Endothelial cell of umbilical vein (primary cell): ENCODE measurements at regions not wholly inside any gene's neighbourhood (a gene's known extent, or its start where the extent isn't known, plus 50 kb on each side); places are given as distances from the start of the nearest gene placed in this dataset.

Experiments
- BruUV-seq: library from RNA; stranded (reverse); fragments of 400-500 nt; replicated peaks from 2 replicates; lab custom pipeline; 2021; lab: Mats Ljungman, UMichigan
- CTCF ChIA-PET: fragments of 300-600, 350-600 bp; sonication (Branson Sonifier 250); formaldehyde crosslinking; loops from one replicate; lab custom pipeline; 2021; ENCODE audit warnings: antibody characterized with exemption, inconsistent platforms; lab: Charles Lee
- POLR2A ChIA-PET: fragments of 300-600, 350-600 bp; sonication (Branson Sonifier 250); formaldehyde crosslinking; loops from one replicate; lab custom pipeline; 2021; ENCODE audit warnings: antibody characterized with exemption, inconsistent platforms; lab: Charles Lee
- DNase-seq: peaks from one replicate; pipeline ENCODE4 v3.0.0-alpha.2; 2011; ENCODE audit warnings: low read depth, low spot score
- FAIRE-seq: peaks from 2 replicates; lab custom pipeline; 2011; peaks lifted over from hg19 to GRCh38; lab: Jason Lieb, UNC
- H2AFZ ChIP-seq: 2 replicates; pipeline ENCODE4 v1.6.0; 2012; ENCODE audit warnings: low read depth, low read length, control low read depth, inconsistent platforms
- H3K27ac ChIP-seq: 2 replicates; pipeline ENCODE4 v1.5.1; 2011; ENCODE audit warnings: low read depth, mild to moderate bottlenecking, control low read depth, low read length, moderate library complexity; ENCODE audit not compliant: insufficient read depth
- H3K27me3 ChIP-seq, 2 experiments: 2 replicates each; pipeline versions ENCODE4 v1.6.0 to v1.6.1; 2011; ENCODE audit warnings: low read length in 2 of 2, mixed read lengths in 1 of 2; ENCODE audit not compliant: control insufficient read depth in 2 of 2, insufficient read depth in 2 of 2
- H3K36me3 ChIP-seq, 2 experiments: 2 replicates in 1 of 2; 3 replicates in 1 of 2; pipeline ENCODE4 v1.5.1; 2011; ENCODE audit warnings: low read length in 2 of 2, mild to moderate bottlenecking in 1 of 2, moderate library complexity in 1 of 2; ENCODE audit not compliant: control insufficient read depth in 2 of 2, insufficient read depth in 2 of 2; ENCODE audit errors: extremely low read depth in 1 of 2
- H3K4me1 ChIP-seq: 3 replicates; pipeline ENCODE4 v1.5.1; 2011; ENCODE audit warnings: mild to moderate bottlenecking, low read length; ENCODE audit not compliant: control insufficient read depth, insufficient read depth; ENCODE audit errors: extremely low read depth
- H3K4me2 ChIP-seq: 2 replicates; pipeline ENCODE4 v1.6.1; 2011; ENCODE audit warnings: low read length, control low read depth, mixed read lengths; ENCODE audit not compliant: insufficient read depth
- H3K4me3 ChIP-seq, 3 experiments: fragments of 200-600 bp in 1 of 3; sonication (generic), shearing (Covaris generic) in 1 of 3; replicated peaks in 1 of 3; 2 replicates each; pipeline ENCODE4 v1.5.1; 2011 to 2016; ENCODE audit warnings: control low read depth in 3 of 3, low read length in 3 of 3, mild to moderate bottlenecking in 2 of 3, inconsistent platforms in 1 of 3, low read depth in 1 of 3, moderate library complexity in 1 of 3; ENCODE audit not compliant: insufficient read depth in 1 of 3
- H3K79me2 ChIP-seq: 2 replicates; pipeline ENCODE4 v1.6.0; 2012; ENCODE audit warnings: low read length, inconsistent platforms; ENCODE audit not compliant: control insufficient read depth, insufficient read depth
- H3K9ac ChIP-seq: replicated peaks from 2 replicates; pipeline ENCODE3; 2011; ENCODE audit warnings: low read length, control low read depth; ENCODE audit not compliant: insufficient read depth; ENCODE audit errors: extremely low read depth
- H3K9me1 ChIP-seq: replicated peaks from 3 replicates; pipeline ENCODE4 v1.6.0; 2011; ENCODE audit warnings: mild to moderate bottlenecking, low read length; ENCODE audit not compliant: control insufficient read depth, insufficient read depth; ENCODE audit errors: extremely low read depth
- H3K9me3 ChIP-seq: replicated peaks from 2 replicates; pipeline ENCODE4 v1.5.1; 2012; ENCODE audit warnings: low read length, inconsistent platforms; ENCODE audit not compliant: control insufficient read depth, insufficient read depth
- H4K20me1 ChIP-seq: replicated peaks from 2 replicates; pipeline ENCODE3; 2011; ENCODE audit warnings: mild to moderate bottlenecking, low read length; ENCODE audit not compliant: control insufficient read depth, insufficient read depth; ENCODE audit errors: extremely low read depth
- EZH2 ChIP-seq: IDR thresholded peaks from 2 replicates; pipeline ENCODE4 v1.6.1; 2012; ENCODE audit warnings: borderline replicate concordance, low read depth, mild to moderate bottlenecking, moderate library complexity, low read length, inconsistent platforms; ENCODE audit not compliant: severe bottlenecking
- FOS ChIP-seq: IDR thresholded peaks from 2 replicates; pipeline ENCODE4 v1.6.1; 2011; ENCODE audit warnings: mild to moderate bottlenecking, low read length, moderate library complexity, borderline replicate concordance; ENCODE audit not compliant: insufficient read depth
- GATA2 ChIP-seq: IDR thresholded peaks from 2 replicates; pipeline ENCODE4 v1.7.0; 2011; ENCODE audit warnings: low read depth, mild to moderate bottlenecking, moderate library complexity, mixed read lengths, low read length; ENCODE audit not compliant: insufficient read length, insufficient read depth
- JUN ChIP-seq: IDR thresholded peaks from 2 replicates; pipeline ENCODE4 v1.6.1; 2011; ENCODE audit warnings: borderline replicate concordance, low read depth; ENCODE audit not compliant: insufficient read length, insufficient read depth
- MYC ChIP-seq: IDR thresholded peaks from one replicate; pipeline ENCODE4 v1.6.1; 2011; ENCODE audit warnings: mild to moderate bottlenecking, low read depth, low read length
- POLR2A ChIP-seq: IDR thresholded peaks from 2 replicates; pipeline ENCODE4 v1.6.1; 2012; ENCODE audit warnings: low read depth, mild to moderate bottlenecking, control low read depth, low read length
- POLR2AphosphoS5 ChIP-seq: IDR thresholded peaks from 2 replicates; pipeline ENCODE4 v1.6.1; 2012; ENCODE audit warnings: low read depth, mild to moderate bottlenecking, control low read depth, low read length, moderate library complexity; ENCODE audit not compliant: insufficient read depth
- dilution Hi-C: fragments of 300-500 bp; cut with MboI; formaldehyde crosslinking; loops from one replicate; pipeline ENCODE4 v1.15.0; 2019; ENCODE audit warnings: low sequenced_read_pairs; ENCODE audit not compliant: extremely low pct_ligation_motif_present
- intact Hi-C: fragments of 100-400 bp; cut with micrococcal nuclease; formaldehyde crosslinking; loops from one replicate; pipeline ENCODE4 v1.10.0; 2022
- TF ChIP-seq, protein P1 (sequence below): IDR thresholded peaks from 2 replicates; pipeline ENCODE4 v1.6.1; 2011; ENCODE audit not compliant: insufficient read depth, insufficient read length
- TF ChIP-seq, protein P2 (sequence below), 2 donors: IDR thresholded peaks; 1 replicate in 1 of 2; 2 replicates in 1 of 2; pipeline ENCODE4 v1.5.1; 2011; ENCODE audit warnings: low read length in 2 of 2, mild to moderate bottlenecking in 2 of 2, moderate library complexity in 2 of 2, control low read depth in 1 of 2, inconsistent platforms in 1 of 2, low read depth in 1 of 2; ENCODE audit not compliant: insufficient read depth in 1 of 2; ENCODE audit errors: extremely low read depth in 1 of 2

DNA sequence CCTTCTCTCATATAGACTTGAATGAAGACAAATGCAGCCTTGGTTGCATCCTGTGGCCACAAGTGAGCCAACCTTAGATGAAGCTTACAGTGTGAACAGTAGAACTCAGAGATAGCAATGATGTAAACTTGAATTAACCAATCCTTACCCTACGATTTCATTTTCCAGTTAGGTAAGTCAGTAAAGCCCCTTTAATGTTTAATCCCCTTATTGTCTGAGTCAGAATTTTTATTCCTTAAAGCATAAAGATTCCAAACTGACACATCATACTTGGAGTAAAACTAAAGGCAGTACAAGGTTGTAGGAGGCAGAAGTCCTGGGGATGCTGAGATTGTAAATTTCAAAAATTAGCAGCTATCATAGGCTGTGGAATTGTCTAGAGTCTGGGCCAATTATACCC lies 507.8 kb upstream of the DPH6 start:
- TF ChIP-seq MYC (no peak), EZH2 (no peak), FOS (no peak), GATA2 (no peak), POLR2AphosphoS5 (no peak), JUN (no peak), POLR2A (no peak)
- TF ChIP-seq, protein P1, sequence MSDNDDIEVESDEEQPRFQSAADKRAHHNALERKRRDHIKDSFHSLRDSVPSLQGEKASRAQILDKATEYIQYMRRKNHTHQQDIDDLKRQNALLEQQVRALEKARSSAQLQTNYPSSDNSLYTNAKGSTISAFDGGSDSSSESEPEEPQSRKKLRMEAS = no peak
- TF ChIP-seq, protein P2, sequence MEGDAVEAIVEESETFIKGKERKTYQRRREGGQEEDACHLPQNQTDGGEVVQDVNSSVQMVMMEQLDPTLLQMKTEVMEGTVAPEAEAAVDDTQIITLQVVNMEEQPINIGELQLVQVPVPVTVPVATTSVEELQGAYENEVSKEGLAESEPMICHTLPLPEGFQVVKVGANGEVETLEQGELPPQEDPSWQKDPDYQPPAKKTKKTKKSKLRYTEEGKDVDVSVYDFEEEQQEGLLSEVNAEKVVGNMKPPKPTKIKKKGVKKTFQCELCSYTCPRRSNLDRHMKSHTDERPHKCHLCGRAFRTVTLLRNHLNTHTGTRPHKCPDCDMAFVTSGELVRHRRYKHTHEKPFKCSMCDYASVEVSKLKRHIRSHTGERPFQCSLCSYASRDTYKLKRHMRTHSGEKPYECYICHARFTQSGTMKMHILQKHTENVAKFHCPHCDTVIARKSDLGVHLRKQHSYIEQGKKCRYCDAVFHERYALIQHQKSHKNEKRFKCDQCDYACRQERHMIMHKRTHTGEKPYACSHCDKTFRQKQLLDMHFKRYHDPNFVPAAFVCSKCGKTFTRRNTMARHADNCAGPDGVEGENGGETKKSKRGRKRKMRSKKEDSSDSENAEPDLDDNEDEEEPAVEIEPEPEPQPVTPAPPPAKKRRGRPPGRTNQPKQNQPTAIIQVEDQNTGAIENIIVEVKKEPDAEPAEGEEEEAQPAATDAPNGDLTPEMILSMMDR (IDR thresholded peaks at IDR 0.05; ENCODE audit: extremely low read depth in 1 of 2, insufficient read depth in 1 of 2, low read depth in 1 of 2, low read length in 2 of 2) = no peak
- H3K27ac ChIP-seq = no peak overlapping the region
- dilution Hi-C loops = no loop called here
- no peak overlapping the region for H3K4me2 ChIP-seq
- DNase-seq = no peak
- no peaks in the 10 kb centered on the region for H3K9me3 ChIP-seq
- intact Hi-C loops = no loop called here
- ChIA-PET CTCF (no interaction called here), POLR2A (no interaction called here)
- H3K36me3 ChIP-seq = no peaks in the 10 kb centered on the region
- FAIRE-seq = no peak
- no peak overlapping the region for H2AFZ ChIP-seq
- H3K27me3 ChIP-seq = peaks cover 0 to 2% of the 10 kb centered on the region in 2 experiments
- H3K9me1 ChIP-seq = no peaks in the 10 kb centered on the region
- no peak overlapping the region for H3K4me3 ChIP-seq
- no peaks in the 10 kb centered on the region for H4K20me1 ChIP-seq
- H3K79me2 ChIP-seq = no peaks in the 10 kb centered on the region
- no peaks in the 10 kb centered on the region for H3K4me1 ChIP-seq
- no TSS peak for BruUV-seq
- no peak overlapping the region for H3K9ac ChIP-seq
